HepG2 (cell line): ENCODE measurements at regions not wholly inside any gene's neighbourhood (a gene's known extent, or its start where the extent isn't known, plus 50 kb on each side); places are given as distances from the start of the nearest gene placed in this dataset.

Source experiments
- ATAC-seq: fragments of 200-7000 bp; cut with Tn5 transposase; 3 replicates; pipeline ENCODE4 v1.9.1; 2020; ENCODE audit warnings: mild to moderate bottlenecking, moderate library complexity
- BruUV-seq: library from RNA; stranded (reverse); fragments of 400-500 nt; replicated peaks from 2 replicates; lab custom pipeline; 2021; lab: Mats Ljungman, UMichigan
- CTCF ChIA-PET: fragments of 300-600 bp; formaldehyde crosslinking; extraction: SDS; loops from one replicate; lab custom pipeline; 2021; ENCODE audit warnings: low total read pairs, inconsistent platforms, low intra/inter-chr PET ratio; lab: Yijun Ruan, JAX
- POLR2A ChIA-PET: fragments of 350-600 bp; sonication (Branson Sonifier 250); formaldehyde crosslinking; loops from one replicate; lab custom pipeline; 2020; ENCODE audit warnings: antibody characterized with exemption, inconsistent platforms; lab: Yijun Ruan, JAX
- DNase-seq: peaks from one replicate; pipeline ENCODE4 v3.0.0-alpha.2; 2015; ENCODE audit warnings: low spot score
- FAIRE-seq: peaks from 3 replicates; lab custom pipeline; 2011; peaks lifted over from hg19 to GRCh38; lab: Jason Lieb, UNC
- H2AFZ ChIP-seq: one replicate; pipeline ENCODE4 v1.6.1; 2011; ENCODE audit warnings: low read length, inconsistent platforms
- H3K27ac ChIP-seq: fragments of 300-600 bp; 3 replicates; pipeline ENCODE4 v1.8.0; 2011; ENCODE audit warnings: mixed run types, mild to moderate bottlenecking, mixed read lengths, low read length, inconsistent platforms; ENCODE audit not compliant: insufficient read depth; ENCODE audit errors: extremely low read length
- H3K27me3 ChIP-seq, 2 experiments: fragments of 200-600 bp in 1 of 2; 2 replicates in 1 of 2; 3 replicates in 1 of 2; pipeline versions ENCODE4 v1.6.0 to v1.8.0; 2011; ENCODE audit warnings: low read length in 2 of 2, mild to moderate bottlenecking in 2 of 2, moderate library complexity in 2 of 2, inconsistent platforms in 1 of 2; ENCODE audit not compliant: insufficient read depth in 2 of 2, control insufficient read depth in 1 of 2
- H3K36me3 ChIP-seq, 2 experiments: fragments of 200-600 bp in 1 of 2; replicated peaks in 1 of 2; 2 replicates in 1 of 2; 3 replicates in 1 of 2; pipeline versions ENCODE4 v1.5.1 to v1.8.0; 2011; ENCODE audit warnings: low read length in 2 of 2, inconsistent platforms in 1 of 2; ENCODE audit not compliant: insufficient read depth in 2 of 2, control insufficient read depth in 1 of 2
- H3K4me1 ChIP-seq: 2 replicates; pipeline ENCODE4 v1.5.1; 2012; ENCODE audit warnings: low read length, inconsistent platforms; ENCODE audit not compliant: insufficient read depth
- H3K4me2 ChIP-seq: 2 replicates; pipeline ENCODE4 v1.6.0; 2011; ENCODE audit warnings: low read depth, low read length, inconsistent platforms
- H3K4me3 ChIP-seq, 3 experiments: fragments of 200-600 bp in 1 of 3; sonication (generic), shearing (Covaris generic) in 1 of 3; replicated peaks in 1 of 3; 2 replicates each; pipeline ENCODE4 v1.5.1; 2011 to 2016; ENCODE audit warnings: low read length in 3 of 3, inconsistent platforms in 2 of 3, low read depth in 2 of 3, mild to moderate bottlenecking in 2 of 3, control low read depth in 1 of 3, mixed read lengths in 1 of 3; ENCODE audit not compliant: insufficient read depth in 1 of 3
- H3K79me2 ChIP-seq: one replicate; pipeline ENCODE4 v1.6.1; 2011; ENCODE audit warnings: low read length, inconsistent platforms; ENCODE audit not compliant: insufficient read depth
- H3K9ac ChIP-seq: 2 replicates; pipeline ENCODE4 v1.6.0; 2011; ENCODE audit warnings: mild to moderate bottlenecking, low read depth, low read length, inconsistent platforms; ENCODE audit not compliant: insufficient read depth
- H3K9me3 ChIP-seq: 2 replicates; pipeline ENCODE4 v1.5.1; 2012; ENCODE audit warnings: mild to moderate bottlenecking, low read length
- H4K20me1 ChIP-seq: 2 replicates; pipeline ENCODE4 v1.6.0; 2011; ENCODE audit warnings: inconsistent platforms, mild to moderate bottlenecking, low read length, moderate library complexity; ENCODE audit not compliant: insufficient read depth
- CEBPB ChIP-seq: IDR thresholded peaks from 2 replicates; pipeline ENCODE4 v1.6.1; 2011; ENCODE audit warnings: low read depth, low read length, improper control_type of control experiment, borderline replicate concordance
- FOSL2 ChIP-seq: sonication (generic); formaldehyde crosslinking; IDR thresholded peaks from 2 replicates; pipeline ENCODE4 v1.4.0; 2020; ENCODE audit warnings: missing genetic modification reagents
- FOXA3 ChIP-seq: IDR thresholded peaks from 2 replicates; pipeline ENCODE4 v1.6.1; 2016; ENCODE audit warnings: missing genetic modification reagents, missing compliant biosample characterization
- JUND ChIP-seq: sonication (generic); formaldehyde crosslinking; IDR thresholded peaks from 2 replicates; pipeline ENCODE4 v1.8.0; 2022; ENCODE audit warnings: mild to moderate bottlenecking, missing genetic modification reagents
- MEIS1 ChIP-seq: sonication (generic); formaldehyde crosslinking; IDR thresholded peaks from 2 replicates; pipeline ENCODE4 v1.9.0; 2021; ENCODE audit warnings: mild to moderate bottlenecking, missing genetic modification reagents, moderate library complexity, borderline replicate concordance
- NR2F1 ChIP-seq, 2 experiments: fragments of 450-650 bp in 1 of 2; formaldehyde crosslinking in 1 of 2; IDR thresholded peaks; 2 replicates each; pipeline versions ENCODE4 v1.5.0 to v1.6.1; 2016 to 2020; ENCODE audit warnings: mild to moderate bottlenecking in 1 of 2, missing compliant biosample characterization in 1 of 2, missing genetic modification reagents in 1 of 2, moderate library complexity in 1 of 2
- SAP130 ChIP-seq: IDR thresholded peaks from 2 replicates; pipeline ENCODE4 v1.6.1; 2016; ENCODE audit warnings: low read depth
- ZNF879 ChIP-seq: sonication (generic); formaldehyde crosslinking; IDR thresholded peaks from 2 replicates; pipeline ENCODE4 v1.8.1; 2023; ENCODE audit warnings: missing genetic modification reagents
- WGBS: methylation state at CpG from one replicate; pipeline ENCODE4 v1.1.6; 2017; ENCODE audit warnings: low lambda C conversion rate; 5-methylcytosine and 5-hydroxymethylcytosine counted together
- in situ Hi-C: cut with HindIII; loops from 2 replicates; pipeline ENCODE4 v1.10.0; 2017; ENCODE audit warnings: low pct_unique_long_range_greater_than_20kb; ENCODE audit not compliant: extremely low pct_ligation_motif_present
- intact Hi-C: fragments of 100-400 bp; cut with micrococcal nuclease; formaldehyde crosslinking; loops from one replicate; pipeline ENCODE4 v1.10.0; 2022; ENCODE audit not compliant: unreplicated experiment
- TF ChIP-seq, protein P1 (sequence below): IDR thresholded peaks from 2 replicates; pipeline ENCODE4 v1.6.1; 2012; ENCODE audit warnings: low read depth, low read length, improper control_type of control experiment
- TF ChIP-seq, protein P2 (sequence below): IDR thresholded peaks from 2 replicates; pipeline ENCODE4 v1.6.1; 2016
- TF ChIP-seq, protein P3 (sequence below): sonication (generic); formaldehyde crosslinking; conservative IDR thresholded peaks from 2 replicates; pipeline ENCODE4 v1.4.0; 2020; ENCODE audit warnings: missing genetic modification reagents

DNA sequence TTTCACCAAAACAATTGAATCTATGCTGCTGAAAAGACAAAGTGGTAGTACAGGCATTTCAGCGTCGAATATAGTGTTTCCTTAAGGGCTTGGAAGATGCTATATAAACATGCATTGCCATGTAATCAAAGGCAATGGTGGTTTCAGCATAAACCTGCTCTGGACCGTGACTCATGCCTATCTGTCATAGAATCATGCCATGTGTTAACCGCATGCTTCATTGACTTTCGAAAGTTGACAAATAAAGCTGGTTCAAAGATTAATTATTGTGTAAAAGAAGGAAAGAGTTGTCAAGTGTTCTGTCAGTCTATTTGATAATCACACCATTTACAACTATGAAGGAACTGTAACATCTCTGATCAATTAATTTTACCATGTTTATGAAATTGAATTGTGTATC, 83.2 kb downstream of the FUNDC1 start:
- CTCF ChIA-PET, result no interaction called here
- 6% methylated on average over 5 of the region's 5 CpGs for WGBS

More for the DNA sequence above, 83.2 kb downstream of the FUNDC1 start:
- no peak overlapping the region for H3K27ac ChIP-seq
- no peak for FAIRE-seq
- no peaks in the 10 kb centered on the region for H3K9me3 ChIP-seq
- no peak overlapping the region for H2AFZ ChIP-seq
- in situ Hi-C loops, result no loop called here
- no peaks in the 10 kb centered on the region for H3K36me3 ChIP-seq
- peak; percentile 31; the same call in 1 of the 3 replicates for ATAC-seq
- BruUV-seq, result no TSS peak
- no peaks in the 10 kb centered on the region for H3K79me2 ChIP-seq
- H4K20me1 ChIP-seq, result no peaks in the 10 kb centered on the region
- no peak overlapping the region for H3K4me2 ChIP-seq
- H3K4me1 ChIP-seq, result no peaks in the 10 kb centered on the region
- no peak overlapping the region for H3K4me3 ChIP-seq
- DNase-seq, result peak; percentile 8
- H3K27me3 ChIP-seq, result no peaks in the 10 kb centered on the region
- no peak overlapping the region for H3K9ac ChIP-seq
- intact Hi-C loops, result no loop called here
- POLR2A ChIA-PET, result no interaction called here
- TF ChIP-seq SAP130 (CRISPR knock-in tag), result peak; percentile 26; the same call in 1 of the 2 replicates
- TF ChIP-seq, protein P1, sequence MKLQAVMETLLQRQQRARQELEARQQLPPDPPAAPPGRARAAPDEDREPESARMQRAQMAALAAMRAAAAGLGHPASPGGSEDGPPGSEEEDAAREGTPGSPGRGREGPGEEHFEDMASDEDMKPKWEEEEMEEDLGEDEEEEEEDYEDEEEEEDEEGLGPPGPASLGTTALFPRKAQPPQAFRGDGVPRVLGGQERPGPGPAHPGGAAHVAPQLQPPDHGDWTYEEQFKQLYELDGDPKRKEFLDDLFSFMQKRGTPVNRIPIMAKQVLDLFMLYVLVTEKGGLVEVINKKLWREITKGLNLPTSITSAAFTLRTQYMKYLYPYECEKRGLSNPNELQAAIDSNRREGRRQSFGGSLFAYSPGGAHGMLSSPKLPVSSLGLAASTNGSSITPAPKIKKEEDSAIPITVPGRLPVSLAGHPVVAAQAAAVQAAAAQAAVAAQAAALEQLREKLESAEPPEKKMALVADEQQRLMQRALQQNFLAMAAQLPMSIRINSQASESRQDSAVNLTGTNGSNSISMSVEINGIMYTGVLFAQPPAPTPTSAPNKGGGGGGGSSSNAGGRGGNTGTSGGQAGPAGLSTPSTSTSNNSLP, result peak; percentile 49; the same call in 1 of the 2 replicates
- TF ChIP-seq CEBPB, result peak; percentile 37; the same call in 1 of the 2 replicates
- peak; percentile 20; the same call in 1 of the 2 replicates for TF ChIP-seq FOXA3 (CRISPR knock-in tag)
- peak; percentile 83 for TF ChIP-seq FOSL2 (CRISPR knock-in tag)
- no peak for TF ChIP-seq NR2F1 (CRISPR knock-in tag; IDR thresholded peaks at IDR 0.05)
- no peak for TF ChIP-seq ZNF879 (CRISPR knock-in tag)
- TF ChIP-seq JUND (CRISPR knock-in tag), result no peak
- no peak for TF ChIP-seq MEIS1 (CRISPR knock-in tag)
- TF ChIP-seq, protein P2, sequence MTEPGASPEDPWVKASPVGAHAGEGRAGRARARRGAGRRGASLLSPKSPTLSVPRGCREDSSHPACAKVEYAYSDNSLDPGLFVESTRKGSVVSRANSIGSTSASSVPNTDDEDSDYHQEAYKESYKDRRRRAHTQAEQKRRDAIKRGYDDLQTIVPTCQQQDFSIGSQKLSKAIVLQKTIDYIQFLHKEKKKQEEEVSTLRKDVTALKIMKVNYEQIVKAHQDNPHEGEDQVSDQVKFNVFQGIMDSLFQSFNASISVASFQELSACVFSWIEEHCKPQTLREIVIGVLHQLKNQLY, result 0 out of 2 replicates have a peak, but pooled peaks have one; percentile 30
- TF ChIP-seq, protein P3, sequence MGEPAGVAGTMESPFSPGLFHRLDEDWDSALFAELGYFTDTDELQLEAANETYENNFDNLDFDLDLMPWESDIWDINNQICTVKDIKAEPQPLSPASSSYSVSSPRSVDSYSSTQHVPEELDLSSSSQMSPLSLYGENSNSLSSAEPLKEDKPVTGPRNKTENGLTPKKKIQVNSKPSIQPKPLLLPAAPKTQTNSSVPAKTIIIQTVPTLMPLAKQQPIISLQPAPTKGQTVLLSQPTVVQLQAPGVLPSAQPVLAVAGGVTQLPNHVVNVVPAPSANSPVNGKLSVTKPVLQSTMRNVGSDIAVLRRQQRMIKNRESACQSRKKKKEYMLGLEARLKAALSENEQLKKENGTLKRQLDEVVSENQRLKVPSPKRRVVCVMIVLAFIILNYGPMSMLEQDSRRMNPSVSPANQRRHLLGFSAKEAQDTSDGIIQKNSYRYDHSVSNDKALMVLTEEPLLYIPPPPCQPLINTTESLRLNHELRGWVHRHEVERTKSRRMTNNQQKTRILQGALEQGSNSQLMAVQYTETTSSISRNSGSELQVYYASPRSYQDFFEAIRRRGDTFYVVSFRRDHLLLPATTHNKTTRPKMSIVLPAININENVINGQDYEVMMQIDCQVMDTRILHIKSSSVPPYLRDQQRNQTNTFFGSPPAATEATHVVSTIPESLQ, result no peak
